ENCODE measurements at regions not wholly inside any gene's neighbourhood (a gene's known extent, or its start where the extent isn't known, plus 50 kb on each side); places are given as distances from the start of the nearest gene placed in this dataset.

DNA sequence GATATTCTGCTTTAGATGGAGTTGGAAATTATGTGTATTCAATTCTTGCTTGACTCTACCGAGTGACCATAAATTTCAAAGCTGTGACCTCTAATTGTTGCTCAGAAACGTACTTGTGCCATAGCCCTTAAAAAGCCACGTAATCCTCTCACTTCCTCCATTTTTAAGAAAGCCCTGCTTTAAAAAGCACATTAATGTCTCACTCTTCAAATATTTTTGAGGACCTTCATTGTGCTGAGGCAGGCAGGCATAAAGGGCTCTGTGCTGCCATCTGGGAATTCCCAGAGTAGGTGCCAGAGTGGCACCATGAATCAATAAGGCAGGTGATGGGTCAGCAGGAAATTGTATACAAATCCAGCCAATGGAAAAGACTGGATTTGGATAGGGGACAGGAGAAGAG is 97.7 kb upstream of the FAM204A start:
- Histone ChIP-seq H3K79me1 (ENCODE audit: low read depth, low read length) (no peaks in the 10 kb centered on the region), H3K4me1 (ENCODE audit: control insufficient read depth in 2 of 2, insufficient read depth in 1 of 2, low read depth in 1 of 2, low read length in 2 of 2) (no peaks in the 10 kb centered on the region), H2BK15ac (ENCODE audit: low read length) (no peak overlapping the region), H3K4me2 (ENCODE audit: insufficient read depth, low read length, poor library complexity, severe bottlenecking) (no peak overlapping the region), H4K8ac (ENCODE audit: low read depth, low read length) (no peak overlapping the region), H2BK120ac (ENCODE audit: low read depth, low read length) (no peak overlapping the region), H3K9ac (ENCODE audit: low read depth, low read length, poor library complexity) (no peak overlapping the region), H2BK5ac (ENCODE audit: low read length) (no peak overlapping the region), H3K18ac (ENCODE audit: low read length) (no peak overlapping the region), H3K27me3 (ENCODE audit: control insufficient read depth in 3 of 3, insufficient read depth in 3 of 3, low read depth in 1 of 3, low read length in 3 of 3) (no peaks in the 10 kb centered on the region), H3K14ac (ENCODE audit: low read length) (no peak overlapping the region), H3K27ac (replicated peaks; ENCODE audit: low read length) (no peak overlapping the region), H3K36me3 (replicated peaks in 1 of 2; ENCODE audit: control insufficient read depth in 2 of 2, insufficient read depth in 2 of 2, low read length in 2 of 2) (no peaks in the 10 kb centered on the region), H3K23ac (ENCODE audit: low read depth, low read length, poor library complexity) (no peak overlapping the region), H2AK5ac (ENCODE audit: low read depth, low read length) (no peak overlapping the region), H2BK12ac (ENCODE audit: low read length) (no peak overlapping the region), H4K91ac (ENCODE audit: low read depth, low read length, poor library complexity) (no peak overlapping the region), H3K4ac (ENCODE audit: low read length) (no peak overlapping the region), H3K4me3 (ENCODE audit: low read length in 2 of 2) (no peak overlapping the region), H3K9me3 (replicated peaks in 1 of 2; ENCODE audit: control insufficient read depth in 2 of 2, insufficient read depth in 1 of 2, low read depth in 1 of 2, low read length in 2 of 2) (no peaks in the 10 kb centered on the region), H2AFZ (ENCODE audit: low read length) (no peak overlapping the region)
- no CpG with 5 or more reads among the region's 3 CpGs for WGBS, 2 donors (ENCODE audit: extremely low coverage in 2 of 2, insufficient read length in 2 of 2, insufficient replicate concordance in 1 of 2)
- no peak for DNase-seq (ENCODE audit: low spot score)

- Histone ChIP-seq H3K9ac (ENCODE audit: low read depth, low read length, poor library complexity) (no peak overlapping the region), H3K79me1 (ENCODE audit: low read depth, low read length) (no peaks in the 10 kb centered on the region), H3K18ac (ENCODE audit: low read length) (no peak overlapping the region), H3K27me3 (ENCODE audit: control insufficient read depth in 3 of 3, insufficient read depth in 3 of 3, low read depth in 1 of 3, low read length in 3 of 3) (no peaks in the 10 kb centered on the region), H2BK5ac (ENCODE audit: low read length) (no peak overlapping the region), H4K8ac (ENCODE audit: low read depth, low read length) (no peak overlapping the region), H3K4ac (ENCODE audit: low read length) (no peak overlapping the region), H2BK12ac (ENCODE audit: low read length) (no peak overlapping the region), H3K27ac (replicated peaks; ENCODE audit: low read length) (no peak overlapping the region), H3K4me1 (ENCODE audit: control insufficient read depth in 2 of 2, insufficient read depth in 1 of 2, low read depth in 1 of 2, low read length in 2 of 2) (no peaks in the 10 kb centered on the region), H3K14ac (ENCODE audit: low read length) (no peak overlapping the region), H3K23ac (ENCODE audit: low read depth, low read length, poor library complexity) (no peak overlapping the region), H4K91ac (ENCODE audit: low read depth, low read length, poor library complexity) (no peak overlapping the region), H3K9me3 (replicated peaks in 1 of 2; ENCODE audit: control insufficient read depth in 2 of 2, insufficient read depth in 1 of 2, low read depth in 1 of 2, low read length in 2 of 2) (no peaks in the 10 kb centered on the region), H2AK5ac (ENCODE audit: low read depth, low read length) (no peak overlapping the region), H3K4me2 (ENCODE audit: insufficient read depth, low read length, poor library complexity, severe bottlenecking) (no peak overlapping the region), H2BK15ac (ENCODE audit: low read length) (no peak overlapping the region), H2BK120ac (ENCODE audit: low read depth, low read length) (no peak overlapping the region), H3K4me3 (ENCODE audit: low read length in 2 of 2) (no peak overlapping the region), H2AFZ (ENCODE audit: low read length) (no peak overlapping the region), H3K36me3 (replicated peaks in 1 of 2; ENCODE audit: control insufficient read depth in 2 of 2, insufficient read depth in 2 of 2, low read length in 2 of 2) (no peaks in the 10 kb centered on the region)
- DNase-seq (ENCODE audit: low spot score), result no peak
- WGBS, 2 donors (ENCODE audit: extremely low coverage in 2 of 2, insufficient read length in 2 of 2, insufficient replicate concordance in 1 of 2), result no CpG with 5 or more reads among the region's 1 CpG
These were observed 94.6 kb upstream of the FAM204A start for GRCh38 chr10:118436742-118437141.

GRCh38 chr10:118430190-118430589 is 88.1 kb upstream of the FAM204A start:
- no peaks in the 10 kb centered on the region for H3K4me1 ChIP-seq (ENCODE audit: control insufficient read depth in 2 of 2, insufficient read depth in 1 of 2, low read depth in 1 of 2, low read length in 2 of 2)
- H2AK5ac ChIP-seq (ENCODE audit: low read depth, low read length), result no peak overlapping the region
- H3K23ac ChIP-seq (ENCODE audit: low read depth, low read length, poor library complexity), result no peak overlapping the region
- no peak overlapping the region for H3K4me2 ChIP-seq (ENCODE audit: insufficient read depth, low read length, poor library complexity, severe bottlenecking)
- no peaks in the 10 kb centered on the region for H3K9me3 ChIP-seq (replicated peaks in 1 of 2; ENCODE audit: control insufficient read depth in 2 of 2, insufficient read depth in 1 of 2, low read depth in 1 of 2, low read length in 2 of 2)
- H2BK12ac ChIP-seq (ENCODE audit: low read length), result no peak overlapping the region
- no peak overlapping the region for H3K9ac ChIP-seq (ENCODE audit: low read depth, low read length, poor library complexity)
- no peak overlapping the region for H2BK15ac ChIP-seq (ENCODE audit: low read length)
- no peak overlapping the region for H3K18ac ChIP-seq (ENCODE audit: low read length)
- no peaks in the 10 kb centered on the region for H3K36me3 ChIP-seq (replicated peaks in 1 of 2; ENCODE audit: control insufficient read depth in 2 of 2, insufficient read depth in 2 of 2, low read length in 2 of 2)
- no peak overlapping the region for H3K14ac ChIP-seq (ENCODE audit: low read length)
- no CpG with 5 or more reads among the region's 6 CpGs for WGBS, 2 donors (ENCODE audit: extremely low coverage in 2 of 2, insufficient read length in 2 of 2, insufficient replicate concordance in 1 of 2)
- DNase-seq (ENCODE audit: low spot score), result no peak
- H3K4me3 ChIP-seq (ENCODE audit: low read length in 2 of 2), result no peak overlapping the region
- H3K27me3 ChIP-seq (ENCODE audit: control insufficient read depth in 3 of 3, insufficient read depth in 3 of 3, low read depth in 1 of 3, low read length in 3 of 3), result no peaks in the 10 kb centered on the region
- H4K91ac ChIP-seq (ENCODE audit: low read depth, low read length, poor library complexity), result no peak overlapping the region
- H3K79me1 ChIP-seq (ENCODE audit: low read depth, low read length), result no peaks in the 10 kb centered on the region
- no peak overlapping the region for H3K4ac ChIP-seq (ENCODE audit: low read length)
- no peak overlapping the region for H2BK5ac ChIP-seq (ENCODE audit: low read length)
- H2BK120ac ChIP-seq (ENCODE audit: low read depth, low read length), result no peak overlapping the region
- H3K27ac ChIP-seq (replicated peaks; ENCODE audit: low read length), result no peak overlapping the region
- H4K8ac ChIP-seq (ENCODE audit: low read depth, low read length), result no peak overlapping the region
- H2AFZ ChIP-seq (ENCODE audit: low read length), result no peak overlapping the region

DNA sequence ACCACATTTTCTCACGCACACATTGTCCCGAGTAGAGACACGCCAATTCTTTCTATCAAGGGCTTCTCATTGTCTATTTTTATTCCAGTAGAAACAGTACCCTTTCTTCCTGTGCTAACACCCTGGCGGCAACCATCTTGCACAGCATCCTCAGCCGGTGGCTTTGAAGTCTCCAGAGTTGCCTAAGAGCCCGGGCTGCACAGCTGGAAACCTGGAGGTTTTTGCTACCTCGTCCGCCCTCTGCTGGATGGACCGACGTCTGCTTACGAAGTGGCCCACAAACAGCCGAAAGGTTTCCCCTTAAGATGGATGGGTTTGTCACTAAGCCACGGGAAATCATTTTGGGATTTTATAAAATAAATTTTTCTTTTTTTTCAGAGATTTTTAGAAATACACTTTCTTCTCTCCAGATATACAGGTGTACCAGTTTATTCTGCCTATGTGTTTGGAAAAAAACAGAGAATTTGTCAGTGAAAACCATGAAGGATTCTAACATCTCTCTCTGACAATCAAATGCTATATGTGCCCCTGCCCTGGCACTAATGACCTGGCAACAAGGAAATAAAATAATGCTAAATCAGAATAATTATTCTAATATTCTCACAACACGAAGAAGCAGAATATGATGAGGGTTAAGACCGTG is 81.8 kb upstream of the FAM204A start:
- DNase-seq (ENCODE audit: low spot score), result peak; percentile 84
- no peak overlapping the region for H2BK120ac ChIP-seq (ENCODE audit: low read depth, low read length)
- no peak overlapping the region for H4K91ac ChIP-seq (ENCODE audit: low read depth, low read length, poor library complexity)
- H2AK5ac ChIP-seq (ENCODE audit: low read depth, low read length), result no peak overlapping the region
- no peak overlapping the region for H3K9ac ChIP-seq (ENCODE audit: low read depth, low read length, poor library complexity)
- peak overlapping the region; percentile 47 for H2AFZ ChIP-seq (ENCODE audit: low read length)
- H3K14ac ChIP-seq (ENCODE audit: low read length), result no peak overlapping the region
- no peak overlapping the region for H3K4me3 ChIP-seq (ENCODE audit: low read length in 2 of 2)
- H3K36me3 ChIP-seq (replicated peaks in 1 of 2; ENCODE audit: control insufficient read depth in 2 of 2, insufficient read depth in 2 of 2, low read length in 2 of 2), result no peaks in the 10 kb centered on the region
- no CpG with 5 or more reads among the region's 15 CpGs for WGBS, 2 donors (ENCODE audit: extremely low coverage in 2 of 2, insufficient read length in 2 of 2, insufficient replicate concordance in 1 of 2)
- H3K4ac ChIP-seq (ENCODE audit: low read length), result no peak overlapping the region
- no peak overlapping the region for H3K27ac ChIP-seq (replicated peaks; ENCODE audit: low read length)
- H2BK5ac ChIP-seq (ENCODE audit: low read length), result no peak overlapping the region
- H3K23ac ChIP-seq (ENCODE audit: low read depth, low read length, poor library complexity), result no peak overlapping the region
- no peak overlapping the region for H2BK15ac ChIP-seq (ENCODE audit: low read length)
- H3K4me1 ChIP-seq (ENCODE audit: control insufficient read depth in 2 of 2, insufficient read depth in 1 of 2, low read depth in 1 of 2, low read length in 2 of 2), result no peaks in the 10 kb centered on the region
- H3K79me1 ChIP-seq (ENCODE audit: low read depth, low read length), result no peaks in the 10 kb centered on the region
- H3K18ac ChIP-seq (ENCODE audit: low read length), result no peak overlapping the region
- H3K27me3 ChIP-seq (ENCODE audit: control insufficient read depth in 3 of 3, insufficient read depth in 3 of 3, low read depth in 1 of 3, low read length in 3 of 3), result no peaks in the 10 kb centered on the region
- no peak overlapping the region for H3K4me2 ChIP-seq (ENCODE audit: insufficient read depth, low read length, poor library complexity, severe bottlenecking)
- no peak overlapping the region for H2BK12ac ChIP-seq (ENCODE audit: low read length)
- H3K9me3 ChIP-seq (replicated peaks in 1 of 2; ENCODE audit: control insufficient read depth in 2 of 2, insufficient read depth in 1 of 2, low read depth in 1 of 2, low read length in 2 of 2), result no peaks in the 10 kb centered on the region
- no peak overlapping the region for H4K8ac ChIP-seq (ENCODE audit: low read depth, low read length)

Measured in neuronal stem cell (in vitro differentiated cells).